GM18867 (cell line): ENCODE measurements at regions not wholly inside any gene's neighbourhood (a gene's known extent, or its start where the extent isn't known, plus 50 kb on each side); places are given as distances from the start of the nearest gene placed in this dataset.

Experiments used
- ATAC-seq: cut with Tn5 transposase; IDR thresholded peaks from one replicate; pipeline ENCODE4 v1.9.1; 2021; ENCODE audit warnings: mild to moderate bottlenecking, moderate library complexity; ENCODE audit not compliant: unreplicated experiment

GRCh38 chr13:63364159-63364558 lies 1948.5 kb upstream of the PCDH20 start:
- no peak for ATAC-seq

GRCh38 chr13:63351533-63351932 lies 1935.9 kb upstream of the PCDH20 start:
- no peak for ATAC-seq

DNA sequence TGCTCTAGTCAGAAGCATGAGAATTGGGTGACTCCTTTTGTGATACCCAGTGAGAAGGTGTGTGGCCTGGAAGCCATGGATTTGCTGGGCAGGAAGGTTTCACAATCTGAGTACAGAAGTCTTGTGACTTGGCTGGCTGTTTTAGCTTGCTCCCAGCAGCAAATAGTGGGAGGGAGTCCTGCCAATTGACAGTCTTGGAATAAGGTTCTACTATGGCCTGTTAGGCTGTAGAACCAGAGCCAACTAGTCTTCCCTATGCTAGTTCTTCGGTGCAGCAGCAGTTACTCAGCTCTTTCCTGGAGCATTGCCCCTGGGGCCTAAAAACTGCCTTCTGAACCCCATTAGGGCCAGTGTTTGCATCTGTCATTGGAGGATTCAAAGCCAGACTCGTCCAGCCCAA lies 1935.4 kb upstream of the PCDH20 start:
- no peak for ATAC-seq

DNA sequence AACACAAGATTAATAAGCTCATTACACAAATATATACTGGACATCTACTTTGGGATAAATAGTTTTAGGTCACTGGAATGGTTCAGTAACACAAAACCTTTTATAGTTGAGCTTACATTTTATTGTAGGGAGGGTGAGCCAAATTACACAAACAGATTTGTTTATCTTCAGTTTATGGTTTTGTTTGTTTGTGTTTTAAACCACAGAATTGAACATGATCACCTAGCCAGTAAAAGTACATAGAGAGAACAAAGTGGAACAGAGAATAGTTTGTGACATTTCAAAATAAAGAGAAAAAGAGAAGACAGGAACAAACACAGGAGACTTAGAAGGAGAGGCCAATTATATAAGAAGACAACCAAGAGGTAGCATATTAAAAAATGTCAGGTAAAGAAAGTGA lies 1930.2 kb upstream of the PCDH20 start:
- no peak for ATAC-seq

DNA sequence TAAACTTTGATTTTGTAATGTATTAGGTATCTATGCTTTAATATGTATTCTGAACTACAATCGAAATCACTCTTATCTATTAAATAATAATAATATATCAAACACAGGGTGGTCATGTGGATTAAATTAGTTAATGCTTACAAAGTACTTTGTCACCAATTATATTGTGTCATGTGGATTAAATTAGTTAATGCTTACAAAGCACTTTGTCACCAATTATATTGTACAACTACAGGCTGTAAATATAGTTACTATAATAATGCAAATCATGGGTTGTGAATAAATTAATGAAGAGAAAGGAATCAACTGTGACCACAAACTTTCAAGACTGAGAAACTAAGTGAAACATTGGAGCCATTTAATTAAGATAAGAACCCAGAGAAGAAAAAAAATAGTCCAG lies 1929.1 kb upstream of the PCDH20 start:
- ATAC-seq: no peak

- no peak for ATAC-seq
Observed at GRCh38 chr13:63337921-63338320, 1922.3 kb upstream of the PCDH20 start.

GRCh38 chr13:63337041-63337440 lies 1921.4 kb upstream of the PCDH20 start:
- ATAC-seq: no peak

DNA sequence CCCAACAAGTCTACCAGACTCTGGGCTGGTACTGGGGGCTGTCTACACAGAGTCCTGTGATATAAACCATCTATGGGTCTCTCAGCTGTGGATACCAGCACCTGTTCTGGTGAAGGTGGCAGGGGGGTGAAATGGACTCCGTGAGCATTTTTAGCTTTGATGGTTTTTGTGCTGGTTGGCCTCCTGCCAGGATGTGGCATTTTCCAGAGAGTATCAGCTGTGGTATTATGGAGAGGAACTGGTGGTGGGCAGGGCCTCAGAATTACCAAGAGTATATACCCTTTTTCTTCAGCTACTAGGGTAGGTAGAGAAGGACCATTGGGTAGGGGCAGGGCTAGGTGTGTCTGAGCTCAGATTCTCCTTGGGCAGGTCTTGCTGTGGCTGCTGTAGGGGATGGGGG lies 1920.9 kb upstream of the PCDH20 start:
- ATAC-seq: no peak

- no peak for ATAC-seq
Observed at GRCh38 chr13:63327584-63327983, 1911.9 kb upstream of the PCDH20 start.

GRCh38 chr13:63323441-63323840 lies 1907.8 kb upstream of the PCDH20 start:
- no peak for ATAC-seq

- no peak for ATAC-seq
Observed at GRCh38 chr13:63311587-63311986, 1895.9 kb upstream of the PCDH20 start.

DNA sequence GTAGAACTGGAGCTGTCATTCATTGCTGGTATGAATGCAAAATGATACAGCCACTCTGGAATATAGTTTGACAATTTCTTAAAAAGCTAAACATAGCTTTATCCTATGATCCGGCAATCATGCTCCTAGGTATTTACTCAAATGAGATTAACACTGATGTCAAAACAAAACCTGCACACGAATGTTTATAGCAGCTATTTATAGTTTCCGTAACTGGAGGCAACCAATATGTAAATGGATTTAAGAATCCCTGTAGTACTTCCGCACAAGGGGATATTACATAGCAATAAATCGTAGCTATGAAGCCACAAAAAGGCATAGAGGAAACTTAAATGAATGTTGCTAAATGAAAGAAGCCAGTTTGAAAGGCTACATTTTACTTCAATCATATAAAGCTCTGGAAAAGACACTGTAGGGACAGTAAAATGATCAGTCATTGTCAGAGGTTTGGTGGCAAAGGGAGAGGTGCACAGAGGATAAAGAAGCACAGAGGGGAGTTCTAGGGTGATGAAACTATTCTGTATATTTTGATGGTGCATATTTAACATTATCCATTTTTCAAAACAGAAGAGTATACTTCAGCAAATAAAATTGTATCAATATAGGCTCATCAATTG lies 1893.0 kb upstream of the PCDH20 start:
- ATAC-seq: no peak

GRCh38 chr13:63307228-63307627 lies 1891.6 kb upstream of the PCDH20 start:
- no peak for ATAC-seq

DNA sequence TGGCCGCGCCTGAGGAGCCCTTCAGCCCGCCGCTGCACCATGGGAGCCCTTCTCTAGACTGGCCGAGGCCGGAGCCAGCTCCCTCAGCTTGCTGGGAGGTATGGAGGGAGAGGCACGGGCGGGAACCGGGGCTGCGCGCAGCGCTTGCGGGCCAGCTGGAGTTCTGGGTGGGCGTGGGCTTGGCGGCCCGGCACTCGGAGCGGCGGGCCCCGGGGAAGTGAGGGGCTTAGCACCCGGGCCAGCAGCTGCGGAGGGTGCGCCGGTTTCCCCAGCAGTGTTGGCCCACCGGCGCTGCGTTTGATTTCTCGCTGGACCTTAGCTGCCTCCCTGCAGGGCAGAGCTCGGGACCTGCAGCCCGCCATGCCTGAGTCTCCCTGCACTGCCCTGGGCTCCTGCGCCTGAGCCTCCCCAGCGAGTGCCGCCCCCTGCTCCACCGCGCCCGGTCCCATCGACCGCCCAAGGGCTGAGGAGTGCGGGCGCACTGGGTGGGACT lies 1890.0 kb upstream of the PCDH20 start:
- no peak for ATAC-seq

- no peak for ATAC-seq
Observed at GRCh38 chr13:63304497-63304896, 1888.8 kb upstream of the PCDH20 start.

GRCh38 chr13:63299866-63300394 lies 1884.3 kb upstream of the PCDH20 start:
- no peak for ATAC-seq

DNA sequence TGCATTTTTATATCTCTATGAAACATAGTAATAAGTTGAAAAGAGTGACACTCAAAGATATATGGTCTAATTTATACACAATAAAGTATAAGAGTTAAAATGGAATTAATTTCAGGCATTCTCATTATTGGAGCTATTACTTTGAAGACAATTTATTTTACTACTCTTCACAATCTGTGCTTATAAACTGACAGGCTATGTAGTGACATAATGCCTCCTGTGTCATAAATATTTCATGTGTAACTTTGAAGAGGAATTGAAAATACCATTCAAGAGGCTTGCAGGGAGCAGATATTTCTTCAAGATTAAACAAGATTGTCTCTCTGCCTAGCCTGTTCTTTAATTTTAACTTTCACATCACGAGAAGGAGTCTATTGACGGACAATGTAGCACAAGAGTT lies 1881.5 kb upstream of the PCDH20 start:
- ATAC-seq: no peak

DNA sequence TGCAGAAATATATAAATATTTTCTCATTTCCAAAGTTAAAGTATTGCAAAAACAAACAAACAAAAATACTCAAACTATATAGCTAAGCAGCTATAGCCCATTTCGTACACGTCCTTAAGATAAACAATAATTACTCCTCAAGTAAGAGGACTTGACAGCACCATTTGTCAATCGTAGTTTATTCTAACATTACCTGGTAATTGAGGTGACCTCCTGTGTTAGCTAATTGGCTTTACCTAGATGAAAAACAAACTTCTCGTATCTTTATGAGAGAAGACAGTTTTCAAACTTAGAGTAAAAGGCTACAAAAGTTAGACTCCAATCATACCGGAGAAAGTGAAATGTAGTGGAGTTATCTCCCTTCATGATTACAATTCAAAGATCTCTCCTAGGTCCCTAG lies 1876.1 kb upstream of the PCDH20 start:
- no peak for ATAC-seq

DNA sequence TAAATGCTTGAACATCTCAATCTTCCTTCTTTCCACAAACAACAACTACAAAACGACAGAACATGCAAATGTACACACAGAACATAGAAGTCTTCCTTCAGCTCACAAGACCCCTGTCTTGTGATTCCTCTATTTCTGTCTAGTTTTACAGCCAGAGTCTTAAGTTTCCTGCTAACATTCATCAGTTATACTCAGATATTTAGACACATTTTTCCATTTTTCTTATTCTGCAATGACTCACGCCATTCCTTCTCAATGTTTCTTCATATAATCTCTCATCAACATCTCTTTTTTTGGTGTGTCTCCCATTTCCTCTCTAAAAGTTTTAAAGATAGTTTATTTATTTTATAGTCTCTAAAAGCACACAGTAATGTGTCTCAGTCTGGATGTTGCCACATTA lies 1872.9 kb upstream of the PCDH20 start:
- no peak for ATAC-seq

GRCh38 chr13:63287926-63288325 lies 1872.3 kb upstream of the PCDH20 start:
- ATAC-seq: no peak

GRCh38 chr13:63285426-63285825 lies 1869.8 kb upstream of the PCDH20 start:
- ATAC-seq: no peak

GRCh38 chr13:63279136-63279535 lies 1863.5 kb upstream of the PCDH20 start:
- no peak for ATAC-seq

GRCh38 chr13:63274772-63275171 lies 1859.1 kb upstream of the PCDH20 start:
- ATAC-seq: no peak
